Hepatocyte (in vitro differentiated cells): ENCODE measurements at regions not wholly inside any gene's neighbourhood (a gene's known extent, or its start where the extent isn't known, plus 50 kb on each side); places are given as distances from the start of the nearest gene placed in this dataset.

ENCODE experiments used
- DNase-seq: peaks from one replicate; pipeline ENCODE4 v3.0.0-alpha.2; 2016; ENCODE audit warnings: low spot score
- H2AFZ ChIP-seq: fragments of 200-600 bp; sonication (generic); 2 replicates; pipeline ENCODE4 v1.6.0; 2016; ENCODE audit warnings: antibody characterized with exemption, mild to moderate bottlenecking
- H3K27ac ChIP-seq: fragments of 200-600 bp; sonication (generic); 2 replicates; pipeline ENCODE4 v1.5.1; 2016; ENCODE audit warnings: mild to moderate bottlenecking
- H3K27me3 ChIP-seq: fragments of 200-600 bp; sonication (generic); 2 replicates; pipeline ENCODE4 v1.6.1; 2016
- H3K36me3 ChIP-seq: fragments of 200-600 bp; sonication (generic); replicated peaks from 2 replicates; pipeline ENCODE4 v1.5.1; 2016; ENCODE audit warnings: low read depth; ENCODE audit not compliant: insufficient read depth
- H3K4me1 ChIP-seq: fragments of 200-600 bp; sonication (generic); 2 replicates; pipeline ENCODE4 v1.5.1; 2016; ENCODE audit warnings: mild to moderate bottlenecking, moderate library complexity; ENCODE audit not compliant: insufficient read depth
- H3K4me2 ChIP-seq: fragments of 200-600 bp; sonication (generic); 2 replicates; pipeline ENCODE4 v1.6.0; 2016
- H3K4me3 ChIP-seq: fragments of 200-600 bp; sonication (generic); 2 replicates; pipeline ENCODE4 v1.5.1; 2016; ENCODE audit warnings: mild to moderate bottlenecking
- H3K79me2 ChIP-seq: fragments of 200-600 bp; sonication (generic); 2 replicates; pipeline ENCODE4 v1.6.0; 2017; ENCODE audit warnings: mild to moderate bottlenecking
- H3K9me2 ChIP-seq: fragments of 200-600 bp; sonication (generic); replicated peaks from 2 replicates; pipeline ENCODE4 v1.6.0; 2017; ENCODE audit warnings: mild to moderate bottlenecking; ENCODE audit not compliant: insufficient read depth
- H3K9me3 ChIP-seq: fragments of 200-600 bp; sonication (generic); 2 replicates; pipeline ENCODE4 v1.5.1; 2016; ENCODE audit warnings: low read depth, mild to moderate bottlenecking
- H4K20me1 ChIP-seq: fragments of 200-600 bp; sonication (generic); 2 replicates; pipeline ENCODE4 v1.6.0; 2016; ENCODE audit warnings: mild to moderate bottlenecking; ENCODE audit not compliant: insufficient read depth, poor library complexity, severe bottlenecking
- EZH2 ChIP-seq: fragments of 200-600 bp; sonication (generic); IDR thresholded peaks from 2 replicates; pipeline ENCODE4 v1.6.1; 2016; ENCODE audit warnings: antibody characterized with exemption, mild to moderate bottlenecking, borderline replicate concordance
- EZH2phosphoT487 ChIP-seq: fragments of 200-600 bp; sonication (generic); IDR thresholded peaks from one replicate; pipeline ENCODE4 v1.6.1; 2018; ENCODE audit warnings: antibody characterized with exemption, mild to moderate bottlenecking, low read depth, moderate library complexity; ENCODE audit not compliant: unreplicated experiment, severe bottlenecking
- WGBS: methylation state at CpG from one replicate; pipeline ENCODE4 v1.1.6; 2016; ENCODE audit warnings: low lambda C conversion rate; ENCODE audit errors: missing lambda C conversion rate; 5-methylcytosine and 5-hydroxymethylcytosine counted together
- TF ChIP-seq, protein P1 (sequence below): fragments of 200-600 bp; sonication (generic); IDR thresholded peaks from 2 replicates; pipeline ENCODE4 v1.5.1; 2016; ENCODE audit warnings: antibody characterized with exemption, mild to moderate bottlenecking; ENCODE audit not compliant: poor library complexity

DNA sequence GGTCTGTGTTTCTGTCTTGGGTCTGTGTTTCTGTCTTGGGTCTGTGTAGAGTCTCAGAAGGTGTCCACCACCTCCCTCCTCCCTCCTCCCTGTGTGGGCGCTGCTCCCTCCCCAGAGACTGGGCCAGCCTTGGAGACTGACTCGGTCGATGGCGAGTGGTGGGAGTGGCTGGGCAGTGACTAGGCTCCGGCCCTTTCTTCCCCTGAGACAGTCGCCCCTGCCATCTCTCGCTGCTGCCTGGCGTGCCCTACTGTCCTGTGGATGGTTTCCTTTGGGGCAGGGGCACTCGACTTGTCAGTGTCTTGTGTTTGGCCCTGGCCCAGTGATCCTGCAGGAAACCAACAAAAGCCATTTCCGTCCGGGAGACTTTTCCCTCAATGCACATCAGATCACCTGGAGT lies 215.8 kb downstream of the NDUFA10 start:
- H3K4me3 ChIP-seq = no peak overlapping the region
- no peaks in the 10 kb centered on the region for H3K79me2 ChIP-seq
- no peak for DNase-seq
- H3K36me3 ChIP-seq = no peaks in the 10 kb centered on the region
- TF ChIP-seq EZH2phosphoT487 = no peak
- TF ChIP-seq, protein P1, sequence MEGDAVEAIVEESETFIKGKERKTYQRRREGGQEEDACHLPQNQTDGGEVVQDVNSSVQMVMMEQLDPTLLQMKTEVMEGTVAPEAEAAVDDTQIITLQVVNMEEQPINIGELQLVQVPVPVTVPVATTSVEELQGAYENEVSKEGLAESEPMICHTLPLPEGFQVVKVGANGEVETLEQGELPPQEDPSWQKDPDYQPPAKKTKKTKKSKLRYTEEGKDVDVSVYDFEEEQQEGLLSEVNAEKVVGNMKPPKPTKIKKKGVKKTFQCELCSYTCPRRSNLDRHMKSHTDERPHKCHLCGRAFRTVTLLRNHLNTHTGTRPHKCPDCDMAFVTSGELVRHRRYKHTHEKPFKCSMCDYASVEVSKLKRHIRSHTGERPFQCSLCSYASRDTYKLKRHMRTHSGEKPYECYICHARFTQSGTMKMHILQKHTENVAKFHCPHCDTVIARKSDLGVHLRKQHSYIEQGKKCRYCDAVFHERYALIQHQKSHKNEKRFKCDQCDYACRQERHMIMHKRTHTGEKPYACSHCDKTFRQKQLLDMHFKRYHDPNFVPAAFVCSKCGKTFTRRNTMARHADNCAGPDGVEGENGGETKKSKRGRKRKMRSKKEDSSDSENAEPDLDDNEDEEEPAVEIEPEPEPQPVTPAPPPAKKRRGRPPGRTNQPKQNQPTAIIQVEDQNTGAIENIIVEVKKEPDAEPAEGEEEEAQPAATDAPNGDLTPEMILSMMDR = no peak
- TF ChIP-seq EZH2 = no peak
- H3K27me3 ChIP-seq = no peaks in the 10 kb centered on the region
- WGBS = 80% methylated on average over 11 of the region's 11 CpGs
- H3K9me3 ChIP-seq = no peaks in the 10 kb centered on the region
- no peak overlapping the region for H3K4me2 ChIP-seq
- no peak overlapping the region for H2AFZ ChIP-seq
- H3K9me2 ChIP-seq = no peaks in the 10 kb centered on the region
- peaks cover 9% of the 10 kb centered on the region for H3K4me1 ChIP-seq
- H3K27ac ChIP-seq = no peak overlapping the region
- no peaks in the 10 kb centered on the region for H4K20me1 ChIP-seq

DNA sequence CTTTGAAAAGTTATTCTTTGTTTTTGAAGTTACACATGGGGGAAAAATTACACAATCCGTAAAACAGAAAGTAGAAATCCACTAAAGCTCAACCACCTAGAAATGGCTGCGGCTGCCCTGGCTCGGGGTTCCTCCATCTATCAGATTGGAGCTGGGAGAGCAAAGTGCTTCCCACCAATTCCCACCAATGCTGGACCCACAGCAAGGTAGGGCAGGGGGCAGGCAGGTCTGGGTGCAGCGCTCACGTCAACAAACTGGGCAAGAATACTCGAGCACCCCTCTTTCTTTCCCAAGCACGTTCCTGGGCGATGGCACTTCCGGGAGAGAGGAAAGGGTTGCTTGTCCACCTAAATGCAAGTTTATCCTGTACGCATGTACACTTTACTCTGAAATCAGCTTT lies 217.6 kb downstream of the NDUFA10 start:
- Histone ChIP-seq H3K27me3 (no peaks in the 10 kb centered on the region), H3K4me2 (no peak overlapping the region), H2AFZ (no peak overlapping the region), H3K4me3 (no peak overlapping the region), H3K4me1 (no peaks in the 10 kb centered on the region), H3K9me2 (no peaks in the 10 kb centered on the region), H3K79me2 (no peaks in the 10 kb centered on the region), H3K27ac (no peak overlapping the region), H3K9me3 (no peaks in the 10 kb centered on the region), H4K20me1 (no peaks in the 10 kb centered on the region), H3K36me3 (no peaks in the 10 kb centered on the region)
- no peak for DNase-seq
- WGBS = 91% methylated on average over 10 of the region's 10 CpGs
- TF ChIP-seq EZH2 (no peak), EZH2phosphoT487 (no peak)

DNA sequence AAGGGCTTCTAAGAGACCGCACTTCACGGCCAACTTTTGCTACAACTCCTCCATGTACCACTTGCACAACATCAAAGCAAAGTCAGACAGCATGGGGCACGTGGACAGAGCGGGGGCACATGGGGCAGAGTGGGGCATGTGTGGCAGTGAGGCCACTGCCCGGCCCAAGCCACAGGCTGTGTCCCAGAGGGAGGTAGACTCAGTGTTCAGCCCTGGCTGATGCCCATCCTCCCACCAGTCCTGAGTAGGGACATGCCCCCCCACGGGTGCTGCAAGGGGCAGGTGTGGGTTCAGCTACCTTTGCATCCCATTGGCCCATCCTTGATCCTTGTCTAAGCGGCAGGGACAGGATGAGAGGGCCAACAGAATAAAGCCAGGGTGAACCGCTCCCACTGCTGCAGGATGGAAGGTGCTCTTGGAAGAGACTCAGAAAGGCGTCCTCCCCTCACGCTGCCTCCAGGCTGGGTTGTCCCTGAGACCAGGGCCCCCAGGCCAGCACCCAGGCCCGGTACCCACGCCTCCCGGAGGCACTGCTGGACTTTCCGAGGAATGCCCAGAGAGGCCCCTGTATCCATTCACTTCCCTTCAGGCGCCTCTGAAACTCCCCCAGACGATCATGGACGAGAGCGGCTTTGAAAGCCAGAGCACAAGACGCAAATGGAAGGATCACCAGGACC lies 218.2 kb downstream of the NDUFA10 start:
- 92% methylated on average over 18 of the region's 19 CpGs for WGBS
- no peaks in the 10 kb centered on the region for H3K9me3 ChIP-seq
- no peak for DNase-seq

DNA sequence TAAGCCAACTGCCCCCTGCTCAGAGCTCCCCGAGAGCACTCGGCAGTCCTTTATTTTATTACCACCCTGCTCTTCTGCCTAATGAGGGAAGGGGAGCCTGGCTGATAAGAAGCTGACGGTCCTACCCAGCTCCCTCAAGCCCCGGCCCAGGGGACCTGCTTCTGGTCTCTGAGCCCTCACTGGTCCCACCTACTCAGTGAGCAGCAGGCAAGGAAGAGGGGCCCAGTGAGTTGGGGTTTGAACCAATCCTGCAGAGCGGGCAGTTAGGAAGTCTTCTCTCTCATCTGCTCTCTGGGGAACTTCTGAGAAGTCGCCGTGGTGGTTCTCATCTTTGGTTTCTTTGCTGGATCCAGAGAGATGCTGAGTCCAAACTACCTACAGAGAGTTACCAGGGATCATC lies 218.9 kb downstream of the NDUFA10 start:
- Histone ChIP-seq H3K4me1 (no peaks in the 10 kb centered on the region), H3K9me3 (no peaks in the 10 kb centered on the region), H3K9me2 (no peaks in the 10 kb centered on the region), H3K4me3 (no peak overlapping the region), H3K27ac (no peak overlapping the region), H3K4me2 (no peak overlapping the region), H3K79me2 (no peaks in the 10 kb centered on the region), H3K27me3 (no peaks in the 10 kb centered on the region), H3K36me3 (no peaks in the 10 kb centered on the region), H4K20me1 (no peaks in the 10 kb centered on the region), H2AFZ (no peak overlapping the region)
- 78% methylated on average over 7 of the region's 7 CpGs for WGBS
- TF ChIP-seq, protein P1 = no peak
- TF ChIP-seq EZH2phosphoT487 (no peak), EZH2 (no peak)
- DNase-seq = no peak

More for the DNA sequence above, 218.2 kb downstream of the NDUFA10 start:
- Histone ChIP-seq H3K79me2 (no peaks in the 10 kb centered on the region), H3K4me2 (no peak overlapping the region), H4K20me1 (no peaks in the 10 kb centered on the region), H3K27me3 (no peaks in the 10 kb centered on the region), H2AFZ (no peak overlapping the region), H3K9me2 (no peaks in the 10 kb centered on the region), H3K27ac (no peak overlapping the region), H3K36me3 (no peaks in the 10 kb centered on the region), H3K4me1 (no peaks in the 10 kb centered on the region), H3K4me3 (no peak overlapping the region)
- TF ChIP-seq EZH2 (no peak), EZH2phosphoT487 (no peak)
- TF ChIP-seq, protein P1 = no peak
